ENCODE measurements at regions not wholly inside any gene's neighbourhood (a gene's known extent, or its start where the extent isn't known, plus 50 kb on each side); places are given as distances from the start of the nearest gene placed in this dataset.

GRCh38 chr2:107502539-107502938, 324.2 kb upstream of the RGPD4 start:
- TF ChIP-seq CTCF (IDR thresholded peaks at IDR 0.05) (no peak), POLR2A (IDR thresholded peaks at IDR 0.05) (no peak), POLR2AphosphoS5 (IDR thresholded peaks at IDR 0.05) (no peak)
